ENCODE measurements at regions not wholly inside any gene's neighbourhood (a gene's known extent, or its start where the extent isn't known, plus 50 kb on each side); places are given as distances from the start of the nearest gene placed in this dataset.

DNA sequence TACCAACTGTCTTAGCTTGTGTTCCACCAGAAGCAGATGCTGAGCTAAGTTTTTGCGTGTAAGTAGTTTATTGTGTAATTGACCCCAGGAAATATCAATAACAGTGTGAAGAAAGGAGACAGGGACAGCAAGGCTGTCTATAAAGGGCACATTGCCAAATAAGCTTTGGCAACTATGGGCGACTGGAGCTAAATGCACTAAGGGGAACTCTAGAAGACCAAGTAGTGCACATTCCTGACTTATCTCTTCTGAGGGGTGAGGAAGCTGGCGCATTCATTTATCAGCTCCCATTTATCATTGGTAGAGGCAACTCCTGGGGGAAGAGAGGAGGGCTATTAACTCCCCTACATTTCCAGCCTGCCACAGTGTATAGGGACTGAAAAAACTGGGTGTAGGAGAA lies 135.0 kb downstream of the DLEU7 start:
- DNase-seq (ENCODE audit: low read depth): no peak
- TF ChIP-seq, protein P1, sequence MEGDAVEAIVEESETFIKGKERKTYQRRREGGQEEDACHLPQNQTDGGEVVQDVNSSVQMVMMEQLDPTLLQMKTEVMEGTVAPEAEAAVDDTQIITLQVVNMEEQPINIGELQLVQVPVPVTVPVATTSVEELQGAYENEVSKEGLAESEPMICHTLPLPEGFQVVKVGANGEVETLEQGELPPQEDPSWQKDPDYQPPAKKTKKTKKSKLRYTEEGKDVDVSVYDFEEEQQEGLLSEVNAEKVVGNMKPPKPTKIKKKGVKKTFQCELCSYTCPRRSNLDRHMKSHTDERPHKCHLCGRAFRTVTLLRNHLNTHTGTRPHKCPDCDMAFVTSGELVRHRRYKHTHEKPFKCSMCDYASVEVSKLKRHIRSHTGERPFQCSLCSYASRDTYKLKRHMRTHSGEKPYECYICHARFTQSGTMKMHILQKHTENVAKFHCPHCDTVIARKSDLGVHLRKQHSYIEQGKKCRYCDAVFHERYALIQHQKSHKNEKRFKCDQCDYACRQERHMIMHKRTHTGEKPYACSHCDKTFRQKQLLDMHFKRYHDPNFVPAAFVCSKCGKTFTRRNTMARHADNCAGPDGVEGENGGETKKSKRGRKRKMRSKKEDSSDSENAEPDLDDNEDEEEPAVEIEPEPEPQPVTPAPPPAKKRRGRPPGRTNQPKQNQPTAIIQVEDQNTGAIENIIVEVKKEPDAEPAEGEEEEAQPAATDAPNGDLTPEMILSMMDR (conservative IDR thresholded peaks at IDR 0.05; ENCODE audit: low read depth, low read length): no peak
- no peak overlapping the region for H3K4me3 ChIP-seq (ENCODE audit: low read depth, low read length)

DNA sequence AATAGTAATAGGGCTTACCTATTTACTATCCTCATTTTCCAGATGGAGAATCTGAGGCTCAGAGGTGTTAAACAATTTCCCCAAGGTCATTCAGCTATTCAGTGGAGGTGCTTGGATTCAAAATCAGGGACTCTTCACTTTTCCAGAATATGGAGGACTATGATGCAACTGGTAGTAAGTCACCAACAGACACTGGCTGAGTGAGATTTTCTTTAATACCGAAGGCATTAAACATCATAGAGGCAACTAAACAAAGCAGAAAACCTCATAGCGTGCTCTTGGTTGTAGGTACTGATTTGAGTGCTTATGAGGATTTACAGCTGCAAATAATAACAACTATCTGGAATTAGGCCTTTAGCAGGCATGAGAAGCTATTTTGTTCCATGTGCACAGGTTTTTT lies 134.4 kb downstream of the DLEU7 start:
- H3K4me3 ChIP-seq (ENCODE audit: low read depth, low read length): no peak overlapping the region
- TF ChIP-seq, protein P1 (conservative IDR thresholded peaks at IDR 0.05; ENCODE audit: low read depth, low read length): no peak
- no peak for DNase-seq (ENCODE audit: low read depth)

DNA sequence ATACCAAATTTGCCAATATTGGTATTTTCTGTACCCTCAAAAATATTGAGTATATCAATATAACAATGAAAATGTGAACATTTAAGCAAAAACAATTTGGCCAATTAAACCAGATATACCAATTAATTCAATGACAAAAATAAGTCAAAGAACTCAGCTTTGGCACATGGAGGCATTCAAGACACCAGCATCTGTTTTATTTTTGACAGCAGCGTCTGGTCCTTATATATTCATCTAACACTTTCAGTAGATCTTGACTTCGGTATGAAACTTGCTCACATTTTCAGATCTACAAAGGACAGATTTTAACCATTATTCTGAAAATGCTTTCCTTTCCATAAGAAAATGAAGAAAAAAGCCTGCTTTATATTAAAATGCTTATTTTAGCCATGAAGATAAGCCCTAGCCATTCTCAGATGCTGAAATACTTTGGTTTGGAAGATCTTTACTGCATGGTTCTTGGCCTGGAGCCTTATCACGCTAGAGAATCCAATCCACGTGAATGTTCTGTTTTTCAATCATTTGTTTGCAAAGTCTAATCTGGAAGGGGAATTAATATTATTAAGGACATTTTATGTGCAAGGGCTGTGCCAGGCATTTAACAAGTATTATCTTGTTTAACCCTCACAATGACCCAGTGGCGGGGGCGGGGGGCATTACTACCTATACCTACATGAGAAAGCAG lies 132.2 kb downstream of the DLEU7 start:
- TF ChIP-seq, protein P1 (conservative IDR thresholded peaks at IDR 0.05; ENCODE audit: low read depth, low read length): no peak
- DNase-seq (ENCODE audit: low read depth): no peak
- no peak overlapping the region for H3K4me3 ChIP-seq (ENCODE audit: low read depth, low read length)

GRCh38 chr13:50711996-50712395 lies 131.5 kb downstream of the DLEU7 start:
- no peak for DNase-seq (ENCODE audit: low read depth)
- TF ChIP-seq, protein P1 (conservative IDR thresholded peaks at IDR 0.05; ENCODE audit: low read depth, low read length): no peak
- H3K4me3 ChIP-seq (ENCODE audit: low read depth, low read length): no peak overlapping the region

GRCh38 chr13:50712456-50712855 lies 131.0 kb downstream of the DLEU7 start:
- H3K4me3 ChIP-seq (ENCODE audit: low read depth, low read length): no peak overlapping the region
- TF ChIP-seq, protein P1 (conservative IDR thresholded peaks at IDR 0.05; ENCODE audit: low read depth, low read length): no peak
- DNase-seq (ENCODE audit: low read depth): no peak

GRCh38 chr13:50712881-50713280 lies 130.6 kb downstream of the DLEU7 start:
- H3K4me3 ChIP-seq (ENCODE audit: low read depth, low read length): no peak overlapping the region
- no peak for DNase-seq (ENCODE audit: low read depth)
- TF ChIP-seq, protein P1 (conservative IDR thresholded peaks at IDR 0.05; ENCODE audit: low read depth, low read length): no peak

All from epithelial cell of proximal tubule (primary cell).